A549 (cell line): ENCODE measurements at regions not wholly inside any gene's neighbourhood (a gene's known extent, or its start where the extent isn't known, plus 50 kb on each side); places are given as distances from the start of the nearest gene placed in this dataset.
A peak's percentile ranks its signal among the peaks of the same experiment; 100 is the strongest.
"Not testable (repeated sequence)": the region's sequence is repeated elsewhere in the genome, so short reads cannot be mapped to it uniquely, and the experiment has no call there.

ENCODE experiments used
- ATAC-seq, 2 experiments: fragments of 200-7000 bp in 1 of 2; fragments of >200 bp in 1 of 2; cut with Nextera tagmentation in 1 of 2; cut with Tn5 transposase in 1 of 2; 3 replicates each; pipeline versions ENCODE4 v1.8.0 to v1.9.1; 2018 to 2020; ENCODE audit warnings: mild to moderate bottlenecking in 1 of 2, moderate library complexity in 1 of 2
- CTCF ChIA-PET: fragments of 300-600 bp; sonication (Branson Sonifier 250); formaldehyde crosslinking; extraction: SDS; loops from one replicate; lab custom pipeline; 2021; ENCODE audit warnings: antibody characterized with exemption, inconsistent platforms; lab: Yijun Ruan, JAX
- POLR2A ChIA-PET: fragments of 350-600 bp; formaldehyde crosslinking; extraction: SDS; loops from one replicate; lab custom pipeline; 2021; ENCODE audit warnings: antibody characterized with exemption, inconsistent platforms; lab: Yijun Ruan, JAX
- DNase-seq, 2 experiments: peaks; one replicate each; pipeline versions ENCODE4 v3.0.0 to v3.0.0-alpha.2; 2011 to 2016; ENCODE audit warnings: low read depth in 1 of 2, low spot score in 1 of 2
- FAIRE-seq: peaks from 2 replicates; lab custom pipeline; 2011; peaks lifted over from hg19 to GRCh38; lab: Jason Lieb, UNC
- H3K27ac ChIP-seq, 2 experiments: fragments of >200 bp; sonication (Bioruptor Twin); formaldehyde crosslinking; 3 replicates each; pipeline ENCODE4 v1.5.1; 2016 to 2017
- H3K4me1 ChIP-seq: fragments of >200 bp; sonication (Bioruptor Twin); formaldehyde crosslinking; 3 replicates; pipeline ENCODE4 v1.6.1; 2016
- H3K4me2 ChIP-seq: fragments of >200 bp; sonication (Bioruptor Twin); formaldehyde crosslinking; 3 replicates; pipeline ENCODE4 v1.6.1; 2016
- H3K4me3 ChIP-seq: fragments of >200 bp; sonication (Bioruptor Twin); formaldehyde crosslinking; 3 replicates; pipeline ENCODE4 v1.5.1; 2016
- H3K9me3 ChIP-seq: fragments of >200 bp; sonication (Bioruptor Twin); formaldehyde crosslinking; 3 replicates; pipeline ENCODE4 v1.6.1; 2016
- BHLHE40 ChIP-seq: IDR thresholded peaks from 2 replicates; pipeline ENCODE4 v1.6.1; 2012; ENCODE audit warnings: low read depth, low read length, inconsistent platforms
- CEBPB ChIP-seq, 2 experiments: fragments of >200 bp in 1 of 2; sonication (Bioruptor Twin) in 1 of 2; formaldehyde crosslinking in 1 of 2; IDR thresholded peaks; 2 replicates each; pipeline ENCODE4 v1.6.1; 2012 to 2016
- E2F6 ChIP-seq: IDR thresholded peaks from 2 replicates; pipeline ENCODE4 v1.6.1; 2012; ENCODE audit warnings: low read depth, borderline replicate concordance
- EHF ChIP-seq: fragments of 250-450 bp; sonication (Bioruptor Pico); IDR thresholded peaks from 2 replicates; pipeline ENCODE4 v1.5.0; 2020; ENCODE audit warnings: mild to moderate bottlenecking
- ELK1 ChIP-seq: fragments of 150-350 bp; IDR thresholded peaks from 2 replicates; pipeline ENCODE4 v1.6.1; 2014; ENCODE audit warnings: low read depth, mild to moderate bottlenecking, low read length
- EP300 ChIP-seq, 2 experiments: fragments of >200 bp; sonication (Bioruptor Twin); formaldehyde crosslinking; IDR thresholded peaks; 2 replicates in 1 of 2; 3 replicates in 1 of 2; pipeline ENCODE4 v1.6.1; 2016 to 2017
- HEYL ChIP-seq: fragments of 250-450 bp; sonication (Bioruptor Pico); IDR thresholded peaks from 2 replicates; pipeline ENCODE4 v1.8.0; 2021; ENCODE audit warnings: mild to moderate bottlenecking, moderate library complexity
- HOXA7 ChIP-seq: fragments of 250-450 bp; sonication (Bioruptor Pico); IDR thresholded peaks from 2 replicates; pipeline ENCODE4 v1.5.0; 2020; ENCODE audit warnings: mild to moderate bottlenecking, moderate library complexity
- HOXB13 ChIP-seq: fragments of 250-450 bp; sonication (Bioruptor Pico); IDR thresholded peaks from 2 replicates; pipeline ENCODE4 v1.5.0; 2020; ENCODE audit warnings: low read depth, mild to moderate bottlenecking, moderate library complexity
- HOXB5 ChIP-seq: fragments of 250-450 bp; sonication (Bioruptor Pico); IDR thresholded peaks from 2 replicates; pipeline ENCODE4 v1.5.0; 2020; ENCODE audit warnings: mild to moderate bottlenecking, moderate library complexity
- JUNB ChIP-seq: fragments of >200 bp; sonication (Bioruptor Twin); formaldehyde crosslinking; IDR thresholded peaks from 2 replicates; pipeline ENCODE4 v1.6.1; 2016
- MYC ChIP-seq: IDR thresholded peaks from 2 replicates; pipeline ENCODE4 v1.6.1; 2012; ENCODE audit warnings: mild to moderate bottlenecking, inconsistent platforms, low read length, improper control_type of control experiment, borderline replicate concordance
- NPAS2 ChIP-seq: fragments of 250-450 bp; sonication (Bioruptor Pico); IDR thresholded peaks from 2 replicates; pipeline ENCODE4 v1.8.0; 2022; ENCODE audit warnings: mild to moderate bottlenecking, moderate library complexity, borderline replicate concordance
- NR3C1 ChIP-seq: fragments of >200 bp; sonication (Bioruptor Twin); formaldehyde crosslinking; IDR thresholded peaks from 3 replicates; pipeline ENCODE4 v1.6.1; 2017
- SMC3 ChIP-seq: fragments of >200 bp; sonication (Bioruptor Twin); formaldehyde crosslinking; IDR thresholded peaks from 3 replicates; pipeline ENCODE4 v1.6.1; 2018; ENCODE audit warnings: inconsistent platforms
- TP53 ChIP-seq: fragments of 250-450 bp; sonication (Bioruptor Pico); IDR thresholded peaks from 2 replicates; pipeline ENCODE4 v1.5.0; 2021; ENCODE audit warnings: mild to moderate bottlenecking, moderate library complexity
- WGBS: methylation state at CpG from one replicate; pipeline ENCODE4 v1.1.6; 2017; ENCODE audit errors: missing lambda C conversion rate; 5-methylcytosine and 5-hydroxymethylcytosine counted together
- TF ChIP-seq, protein P1 (sequence below): fragments of >200 bp; sonication (Bioruptor Twin); formaldehyde crosslinking; IDR thresholded peaks from 2 replicates; pipeline ENCODE4 v1.6.1; 2016
- TF ChIP-seq, protein P2 (sequence below): fragments of 250-450 bp; sonication (Bioruptor Pico); IDR thresholded peaks from 2 replicates; pipeline ENCODE4 v1.5.0; 2021; ENCODE audit warnings: mild to moderate bottlenecking, moderate library complexity, borderline replicate concordance
- TF ChIP-seq, protein P3 (sequence below): fragments of 250-450 bp; sonication (Bioruptor Pico); IDR thresholded peaks from 2 replicates; pipeline ENCODE4 v1.5.0; 2020; ENCODE audit warnings: low read depth, mild to moderate bottlenecking, moderate library complexity

DNA sequence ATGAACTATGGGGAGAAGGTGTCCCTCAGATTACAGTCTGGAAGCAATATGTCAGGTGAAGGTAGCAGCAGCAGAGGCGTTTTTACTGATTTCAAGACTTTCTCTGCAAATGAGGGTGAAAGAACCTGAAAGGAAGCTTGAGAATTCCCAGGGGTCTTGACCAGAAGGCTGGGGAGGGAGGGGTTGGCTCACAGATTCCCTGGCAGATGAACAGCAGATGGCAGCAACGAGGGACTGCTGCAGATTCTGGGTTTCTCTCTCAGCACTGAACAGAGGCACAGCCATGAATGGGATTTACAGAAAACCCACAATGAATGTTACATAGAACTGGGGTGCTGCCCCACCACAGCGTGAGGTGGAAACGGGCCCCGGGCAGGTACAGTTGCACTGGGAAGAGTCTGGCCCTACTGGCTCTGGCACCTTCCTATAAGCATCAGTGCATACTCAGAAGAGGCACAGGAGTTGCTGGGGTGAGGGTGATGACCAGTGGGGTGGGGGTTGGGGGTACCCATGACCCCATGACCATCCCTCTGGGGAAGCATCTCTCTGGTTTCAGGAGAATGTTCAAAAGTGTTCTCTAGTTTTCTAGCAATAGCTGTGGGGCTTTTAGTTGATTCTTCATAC, 317.8 kb downstream of the SH2D4B start:
- peak in 1 of 2 experiments; percentile 74; a peak in 3 of 6 replicates for ATAC-seq
- ChIA-PET POLR2A (no interaction called here), CTCF (interaction anchor here (0.8 to 1.7 kb wide), 4 partner anchors 154 to 164 kb away, joined by 3 read pairs; no protein-coding TSS in a partner anchor)
- H3K9me3 ChIP-seq, result no peaks in the 10 kb centered on the region
- DNase-seq, result peak in 1 of 2 experiments; percentile 7
- no peaks in the 10 kb centered on the region for H3K4me1 ChIP-seq
- WGBS, result 9% methylated on average over 5 of the region's 5 CpGs
- TF ChIP-seq MYC (no peak), TP53 (CRISPR knock-in tag) (no peak), ELK1 (no peak), NPAS2 (CRISPR knock-in tag) (no peak), NR3C1 (no peak), SMC3 (0 out of 3 replicates have a peak, but pooled peaks have one; percentile 15), HOXA7 (CRISPR knock-in tag) (no peak), EHF (no peak)
- H3K4me2 ChIP-seq, result no peak overlapping the region
- FAIRE-seq, result no peak
- no peak overlapping the region for H3K27ac ChIP-seq
- no peak overlapping the region for H3K4me3 ChIP-seq

GRCh38 chr10:80856186-80856585, 318.5 kb downstream of the SH2D4B start:
- DNase-seq (no peak), ATAC-seq (no peak), FAIRE-seq (no peak)
- Histone ChIP-seq H3K4me1 (no peaks in the 10 kb centered on the region), H3K4me2 (no peak overlapping the region), H3K9me3 (no peaks in the 10 kb centered on the region), H3K4me3 (no peak overlapping the region), H3K27ac (no peak overlapping the region)
- TF ChIP-seq, protein P1, sequence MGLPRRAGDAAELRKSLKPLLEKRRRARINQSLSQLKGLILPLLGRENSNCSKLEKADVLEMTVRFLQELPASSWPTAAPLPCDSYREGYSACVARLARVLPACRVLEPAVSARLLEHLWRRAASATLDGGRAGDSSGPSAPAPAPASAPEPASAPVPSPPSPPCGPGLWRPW, result no peak
- TF ChIP-seq BHLHE40 (no peak), HOXB13 (CRISPR knock-in tag) (no peak), HEYL (CRISPR knock-in tag) (no peak), HOXB5 (no peak), CEBPB (IDR thresholded peaks at IDR 0.05) (no peak), JUNB (no peak), EP300 (IDR thresholded peaks at IDR 0.05) (no peak), E2F6 (no peak)
- TF ChIP-seq, protein P2, sequence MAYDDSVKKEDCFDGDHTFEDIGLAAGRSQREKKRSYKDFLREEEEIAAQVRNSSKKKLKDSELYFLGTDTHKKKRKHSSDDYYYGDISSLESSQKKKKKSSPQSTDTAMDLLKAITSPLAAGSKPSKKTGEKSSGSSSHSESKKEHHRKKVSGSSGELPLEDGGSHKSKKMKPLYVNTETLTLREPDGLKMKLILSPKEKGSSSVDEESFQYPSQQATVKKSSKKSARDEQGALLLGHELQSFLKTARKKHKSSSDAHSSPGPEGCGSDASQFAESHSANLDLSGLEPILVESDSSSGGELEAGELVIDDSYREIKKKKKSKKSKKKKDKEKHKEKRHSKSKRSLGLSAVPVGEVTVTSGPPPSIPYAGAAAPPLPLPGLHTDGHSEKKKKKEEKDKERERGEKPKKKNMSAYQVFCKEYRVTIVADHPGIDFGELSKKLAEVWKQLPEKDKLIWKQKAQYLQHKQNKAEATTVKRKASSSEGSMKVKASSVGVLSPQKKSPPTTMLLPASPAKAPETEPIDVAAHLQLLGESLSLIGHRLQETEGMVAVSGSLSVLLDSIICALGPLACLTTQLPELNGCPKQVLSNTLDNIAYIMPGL (CRISPR knock-in tag), result no peak
- TF ChIP-seq, protein P3, sequence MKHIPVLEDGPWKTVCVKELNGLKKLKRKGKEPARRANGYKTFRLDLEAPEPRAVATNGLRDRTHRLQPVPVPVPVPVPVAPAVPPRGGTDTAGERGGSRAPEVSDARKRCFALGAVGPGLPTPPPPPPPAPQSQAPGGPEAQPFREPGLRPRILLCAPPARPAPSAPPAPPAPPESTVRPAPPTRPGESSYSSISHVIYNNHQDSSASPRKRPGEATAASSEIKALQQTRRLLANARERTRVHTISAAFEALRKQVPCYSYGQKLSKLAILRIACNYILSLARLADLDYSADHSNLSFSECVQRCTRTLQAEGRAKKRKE (CRISPR knock-in tag), result no peak
- WGBS, result 18% methylated on average over 2 of the region's 2 CpGs
- ChIA-PET CTCF (interaction anchor here (0.8 to 1.7 kb wide), 4 partner anchors 13 to 161 kb away, joined by 3 read pairs; no protein-coding TSS in a partner anchor), POLR2A (no interaction called here)

DNA sequence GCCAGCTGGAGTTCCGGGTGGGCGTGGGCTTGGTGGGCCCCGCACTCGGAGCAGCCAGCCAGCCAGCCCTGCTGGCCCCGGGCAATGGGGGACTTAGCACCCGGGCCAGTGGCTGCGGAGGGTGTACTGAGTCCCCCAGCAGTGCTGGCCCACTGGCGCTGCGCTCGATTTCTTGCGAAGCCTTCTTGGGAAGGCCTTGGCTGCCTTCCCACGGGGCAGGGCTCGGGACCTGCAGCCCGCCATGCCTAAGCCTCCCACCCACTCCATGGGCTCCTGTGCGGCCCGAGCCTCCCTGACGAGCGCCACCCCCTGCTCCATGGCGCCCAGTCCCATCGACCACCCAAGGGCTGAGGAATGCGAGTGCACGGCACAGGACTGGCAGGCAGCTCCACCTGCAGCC, 321.6 kb downstream of the SH2D4B start:
- H3K4me1 ChIP-seq, CTCF ChIA-PET, DNase-seq, ATAC-seq, POLR2A ChIA-PET, H3K4me3 ChIP-seq, FAIRE-seq, H3K27ac ChIP-seq, H3K4me2 ChIP-seq, H3K9me3 ChIP-seq: not testable (repeated sequence)
- 41% methylated on average over 9 of the region's 22 CpGs for WGBS
